Type B pancreatic cell (in vitro differentiated cells): ENCODE measurements at regions not wholly inside any gene's neighbourhood (a gene's known extent, or its start where the extent isn't known, plus 50 kb on each side); places are given as distances from the start of the nearest gene placed in this dataset.

ENCODE experiments used
- DNase-seq: peaks from one replicate; pipeline ENCODE4 v3.0.0; 2021; ENCODE audit warnings: mixed read lengths; ENCODE audit not compliant: unreplicated experiment; ENCODE audit errors: extremely low spot score
- H3K27ac Mint-ChIP-seq: 2 replicates; pipeline ENCODE4 v1.8.0; 2021; ENCODE audit warnings: mild to moderate bottlenecking, mixed read lengths
- H3K27me3 Mint-ChIP-seq: 2 replicates; pipeline ENCODE4 v1.8.0; 2021; ENCODE audit warnings: mixed read lengths
- H3K36me3 Mint-ChIP-seq: 2 replicates; pipeline ENCODE4 v1.8.0; 2021; ENCODE audit warnings: mixed read lengths
- H3K4me1 Mint-ChIP-seq: one replicate; pipeline ENCODE4 v1.8.0; 2021; ENCODE audit warnings: mixed read lengths; ENCODE audit not compliant: unreplicated experiment
- H3K4me3 Mint-ChIP-seq: 2 replicates; pipeline ENCODE4 v1.8.0; 2021; ENCODE audit warnings: mild to moderate bottlenecking, mixed read lengths
- H3K9me3 Mint-ChIP-seq: 2 replicates; pipeline ENCODE4 v1.8.0; 2021; ENCODE audit warnings: mixed read lengths
- TF ChIP-seq, protein P1 (sequence below): fragments of 200-600 bp; sonication (generic); conservative IDR thresholded peaks from 2 replicates; pipeline ENCODE4 v1.5.0; 2021; ENCODE audit warnings: antibody characterized with exemption, mild to moderate bottlenecking

- no peaks in the 10 kb centered on the region for H3K9me3 Mint-ChIP-seq
- no peaks in the 10 kb centered on the region for H3K36me3 Mint-ChIP-seq
- H3K27me3 Mint-ChIP-seq, result peaks cover 12% of the 10 kb centered on the region
- H3K4me1 Mint-ChIP-seq, result peaks cover 24% of the 10 kb centered on the region
- DNase-seq, result no peak
- peak overlapping the region; percentile 85 for H3K27ac Mint-ChIP-seq
- TF ChIP-seq, protein P1, sequence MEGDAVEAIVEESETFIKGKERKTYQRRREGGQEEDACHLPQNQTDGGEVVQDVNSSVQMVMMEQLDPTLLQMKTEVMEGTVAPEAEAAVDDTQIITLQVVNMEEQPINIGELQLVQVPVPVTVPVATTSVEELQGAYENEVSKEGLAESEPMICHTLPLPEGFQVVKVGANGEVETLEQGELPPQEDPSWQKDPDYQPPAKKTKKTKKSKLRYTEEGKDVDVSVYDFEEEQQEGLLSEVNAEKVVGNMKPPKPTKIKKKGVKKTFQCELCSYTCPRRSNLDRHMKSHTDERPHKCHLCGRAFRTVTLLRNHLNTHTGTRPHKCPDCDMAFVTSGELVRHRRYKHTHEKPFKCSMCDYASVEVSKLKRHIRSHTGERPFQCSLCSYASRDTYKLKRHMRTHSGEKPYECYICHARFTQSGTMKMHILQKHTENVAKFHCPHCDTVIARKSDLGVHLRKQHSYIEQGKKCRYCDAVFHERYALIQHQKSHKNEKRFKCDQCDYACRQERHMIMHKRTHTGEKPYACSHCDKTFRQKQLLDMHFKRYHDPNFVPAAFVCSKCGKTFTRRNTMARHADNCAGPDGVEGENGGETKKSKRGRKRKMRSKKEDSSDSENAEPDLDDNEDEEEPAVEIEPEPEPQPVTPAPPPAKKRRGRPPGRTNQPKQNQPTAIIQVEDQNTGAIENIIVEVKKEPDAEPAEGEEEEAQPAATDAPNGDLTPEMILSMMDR, result no peak
- no peak overlapping the region for H3K4me3 Mint-ChIP-seq
Observed at GRCh38 chr15:53453253-53454105, 306.0 kb downstream of the WDR72 start.

DNA sequence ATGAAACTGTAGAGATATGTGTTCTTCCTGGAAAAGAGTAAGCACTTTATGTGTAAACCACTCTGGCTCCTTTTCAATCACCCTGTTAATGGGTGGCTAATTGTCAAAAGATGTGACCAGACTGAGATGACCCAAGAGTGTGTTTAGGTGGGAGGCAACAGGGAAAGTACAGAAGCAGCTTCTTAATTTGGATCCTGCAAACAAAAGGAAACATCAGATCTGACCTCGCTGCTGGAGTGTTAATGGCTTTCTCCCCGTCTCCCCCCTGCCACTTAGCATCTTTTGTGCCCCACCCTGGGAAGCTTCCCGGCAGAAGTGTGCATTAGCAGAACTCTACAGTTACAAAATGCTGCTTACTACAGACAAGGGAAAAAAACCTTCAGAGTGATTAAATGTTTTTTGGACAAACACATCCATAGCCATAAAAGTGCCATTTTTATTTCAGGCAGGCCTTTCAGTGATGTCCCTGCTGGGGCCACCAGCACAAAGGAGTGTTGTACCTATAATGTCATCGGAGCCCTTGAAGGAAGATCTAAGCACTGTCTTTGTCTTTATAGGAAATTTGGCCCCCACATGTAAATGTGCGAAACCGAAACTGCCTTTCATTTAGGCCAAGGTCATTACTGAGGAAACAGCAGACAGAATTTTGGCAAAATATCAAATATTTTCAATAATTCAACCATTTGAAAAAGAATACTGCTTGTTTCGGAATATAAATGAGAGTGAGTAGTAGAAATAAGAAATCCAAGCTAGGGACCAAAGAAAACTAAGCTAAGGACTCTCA lies 311.0 kb downstream of the WDR72 start:
- H3K27me3 Mint-ChIP-seq, result peaks cover 33% of the 10 kb centered on the region
- H3K9me3 Mint-ChIP-seq, result no peaks in the 10 kb centered on the region
- no peak overlapping the region for H3K4me3 Mint-ChIP-seq
- no peaks in the 10 kb centered on the region for H3K36me3 Mint-ChIP-seq
- no peak overlapping the region for H3K27ac Mint-ChIP-seq
- no peak for DNase-seq
- TF ChIP-seq, protein P1, result no peak
- H3K4me1 Mint-ChIP-seq, result peaks cover 25% of the 10 kb centered on the region

DNA sequence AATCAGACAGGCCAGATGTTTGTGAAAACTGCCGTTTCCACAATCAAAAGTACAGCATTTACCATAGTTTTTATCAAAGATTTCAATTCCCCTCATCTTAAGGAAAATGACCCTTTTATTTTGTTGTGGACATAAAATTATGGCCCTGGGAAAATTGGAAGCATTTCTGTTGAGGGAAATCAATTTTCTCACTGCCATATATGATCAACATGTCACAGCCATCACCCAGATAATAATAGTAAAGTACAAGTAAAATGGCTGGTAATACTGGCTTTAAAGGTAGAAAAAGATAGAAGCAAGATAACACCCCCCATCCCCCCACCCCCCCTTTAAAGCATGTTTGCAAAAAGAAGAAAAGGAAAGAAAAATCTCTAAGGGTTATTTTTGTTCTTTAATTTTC lies 311.7 kb downstream of the WDR72 start:
- Mint-ChIP-seq H3K27ac (no peak overlapping the region), H3K4me1 (peaks cover 21% of the 10 kb centered on the region), H3K9me3 (no peaks in the 10 kb centered on the region), H3K27me3 (peaks cover 38% of the 10 kb centered on the region), H3K36me3 (no peaks in the 10 kb centered on the region), H3K4me3 (no peak overlapping the region)
- TF ChIP-seq, protein P1, result no peak
- DNase-seq, result no peak

DNA sequence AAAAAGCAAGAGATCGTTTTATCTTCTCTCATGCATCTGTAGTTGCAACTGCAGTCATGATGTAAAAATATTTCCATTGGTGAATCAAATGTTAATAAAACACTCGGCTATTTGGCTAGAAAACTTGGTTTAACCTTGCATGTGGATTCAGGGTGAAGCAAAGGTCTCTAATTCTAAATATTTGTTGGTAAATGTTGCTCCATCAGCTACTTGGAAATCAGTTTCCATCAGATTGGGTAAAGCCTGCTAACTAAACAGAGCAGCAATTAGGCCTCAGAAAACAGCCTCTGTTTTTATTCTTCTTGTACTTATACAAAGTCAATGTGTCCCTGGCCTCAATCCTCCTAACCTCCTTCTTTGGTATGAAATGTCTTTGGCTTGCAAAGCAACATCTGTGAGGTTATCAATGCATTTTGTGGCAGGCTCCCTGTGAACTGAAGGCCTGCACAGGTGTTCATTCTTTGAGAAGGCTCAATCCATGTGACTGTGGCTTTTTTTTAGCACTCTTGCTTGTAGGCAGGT lies 312.3 kb downstream of the WDR72 start:
- Mint-ChIP-seq H3K9me3 (no peaks in the 10 kb centered on the region), H3K4me3 (no peak overlapping the region), H3K36me3 (no peaks in the 10 kb centered on the region), H3K27ac (no peak overlapping the region), H3K4me1 (peaks cover 21% of the 10 kb centered on the region), H3K27me3 (peaks cover 41% of the 10 kb centered on the region)
- TF ChIP-seq, protein P1, result no peak
- DNase-seq, result no peak

DNA sequence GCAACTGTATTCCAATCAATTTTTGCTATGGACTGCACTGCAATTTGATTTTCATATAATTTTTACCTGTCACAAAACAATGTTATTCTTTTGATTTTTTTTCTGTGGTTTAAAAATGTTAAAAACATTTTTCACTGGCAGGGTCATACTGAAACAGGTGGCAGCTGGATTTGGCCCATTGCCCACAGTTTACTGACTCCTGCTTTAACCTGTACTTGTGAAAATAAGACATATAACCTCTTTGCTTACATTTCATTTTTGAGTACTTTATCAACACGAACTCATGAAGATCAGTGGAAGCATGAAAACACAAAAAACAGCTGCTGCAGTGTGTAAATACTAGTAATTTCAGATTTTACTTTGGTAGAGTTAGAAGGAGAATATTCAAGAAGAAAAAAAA lies 313.1 kb downstream of the WDR72 start:
- H3K4me1 Mint-ChIP-seq, result peaks cover 21% of the 10 kb centered on the region
- DNase-seq, result no peak
- peaks cover 42% of the 10 kb centered on the region for H3K27me3 Mint-ChIP-seq
- TF ChIP-seq, protein P1, result no peak
- no peaks in the 10 kb centered on the region for H3K9me3 Mint-ChIP-seq
- no peak overlapping the region for H3K27ac Mint-ChIP-seq
- no peaks in the 10 kb centered on the region for H3K36me3 Mint-ChIP-seq
- H3K4me3 Mint-ChIP-seq, result no peak overlapping the region
